HepG2 (cell line): ENCODE measurements at regions not wholly inside any gene's neighbourhood (a gene's known extent, or its start where the extent isn't known, plus 50 kb on each side); places are given as distances from the start of the nearest gene placed in this dataset.

Source experiments
- ATAC-seq: fragments of 200-7000 bp; cut with Tn5 transposase; 3 replicates; pipeline ENCODE4 v1.9.1; 2020; ENCODE audit warnings: mild to moderate bottlenecking, moderate library complexity
- BruUV-seq: library from RNA; stranded (reverse); fragments of 400-500 nt; replicated peaks from 2 replicates; lab custom pipeline; 2021; lab: Mats Ljungman, UMichigan
- CTCF ChIA-PET: fragments of 300-600 bp; formaldehyde crosslinking; extraction: SDS; loops from one replicate; lab custom pipeline; 2021; ENCODE audit warnings: low total read pairs, inconsistent platforms, low intra/inter-chr PET ratio; lab: Yijun Ruan, JAX
- POLR2A ChIA-PET: fragments of 350-600 bp; sonication (Branson Sonifier 250); formaldehyde crosslinking; loops from one replicate; lab custom pipeline; 2020; ENCODE audit warnings: antibody characterized with exemption, inconsistent platforms; lab: Yijun Ruan, JAX
- DNase-seq: peaks from one replicate; pipeline ENCODE4 v3.0.0-alpha.2; 2015; ENCODE audit warnings: low spot score
- FAIRE-seq: peaks from 3 replicates; lab custom pipeline; 2011; peaks lifted over from hg19 to GRCh38; lab: Jason Lieb, UNC
- H2AFZ ChIP-seq: one replicate; pipeline ENCODE4 v1.6.1; 2011; ENCODE audit warnings: low read length, inconsistent platforms
- H3K27ac ChIP-seq: fragments of 300-600 bp; 3 replicates; pipeline ENCODE4 v1.8.0; 2011; ENCODE audit warnings: mixed run types, mild to moderate bottlenecking, mixed read lengths, low read length, inconsistent platforms; ENCODE audit not compliant: insufficient read depth; ENCODE audit errors: extremely low read length
- H3K27me3 ChIP-seq, 2 experiments: fragments of 200-600 bp in 1 of 2; 2 replicates in 1 of 2; 3 replicates in 1 of 2; pipeline versions ENCODE4 v1.6.0 to v1.8.0; 2011; ENCODE audit warnings: low read length in 2 of 2, mild to moderate bottlenecking in 2 of 2, moderate library complexity in 2 of 2, inconsistent platforms in 1 of 2; ENCODE audit not compliant: insufficient read depth in 2 of 2, control insufficient read depth in 1 of 2
- H3K36me3 ChIP-seq, 2 experiments: fragments of 200-600 bp in 1 of 2; replicated peaks in 1 of 2; 2 replicates in 1 of 2; 3 replicates in 1 of 2; pipeline versions ENCODE4 v1.5.1 to v1.8.0; 2011; ENCODE audit warnings: low read length in 2 of 2, inconsistent platforms in 1 of 2; ENCODE audit not compliant: insufficient read depth in 2 of 2, control insufficient read depth in 1 of 2
- H3K4me1 ChIP-seq: 2 replicates; pipeline ENCODE4 v1.5.1; 2012; ENCODE audit warnings: low read length, inconsistent platforms; ENCODE audit not compliant: insufficient read depth
- H3K4me2 ChIP-seq: 2 replicates; pipeline ENCODE4 v1.6.0; 2011; ENCODE audit warnings: low read depth, low read length, inconsistent platforms
- H3K4me3 ChIP-seq, 3 experiments: fragments of 200-600 bp in 1 of 3; sonication (generic), shearing (Covaris generic) in 1 of 3; replicated peaks in 1 of 3; 2 replicates each; pipeline ENCODE4 v1.5.1; 2011 to 2016; ENCODE audit warnings: low read length in 3 of 3, inconsistent platforms in 2 of 3, low read depth in 2 of 3, mild to moderate bottlenecking in 2 of 3, control low read depth in 1 of 3, mixed read lengths in 1 of 3; ENCODE audit not compliant: insufficient read depth in 1 of 3
- H3K79me2 ChIP-seq: one replicate; pipeline ENCODE4 v1.6.1; 2011; ENCODE audit warnings: low read length, inconsistent platforms; ENCODE audit not compliant: insufficient read depth
- H3K9ac ChIP-seq: 2 replicates; pipeline ENCODE4 v1.6.0; 2011; ENCODE audit warnings: mild to moderate bottlenecking, low read depth, low read length, inconsistent platforms; ENCODE audit not compliant: insufficient read depth
- H3K9me3 ChIP-seq: 2 replicates; pipeline ENCODE4 v1.5.1; 2012; ENCODE audit warnings: mild to moderate bottlenecking, low read length
- H4K20me1 ChIP-seq: 2 replicates; pipeline ENCODE4 v1.6.0; 2011; ENCODE audit warnings: inconsistent platforms, mild to moderate bottlenecking, low read length, moderate library complexity; ENCODE audit not compliant: insufficient read depth
- GATA4 ChIP-seq: sonication (generic); IDR thresholded peaks from 2 replicates; pipeline ENCODE4 v1.6.1; 2016; ENCODE audit warnings: antibody characterized with exemption, low read depth, borderline replicate concordance
- GFI1 ChIP-seq: sonication (generic); formaldehyde crosslinking; IDR thresholded peaks from 2 replicates; pipeline ENCODE4 v1.5.0; 2020; ENCODE audit warnings: missing genetic modification reagents, mild to moderate bottlenecking, borderline replicate concordance
- MTF1 ChIP-seq: sonication (generic); formaldehyde crosslinking; IDR thresholded peaks from 2 replicates; pipeline ENCODE4 v1.5.0; 2020; ENCODE audit warnings: missing genetic modification reagents
- NBN ChIP-seq: fragments of 450-650 bp; conservative IDR thresholded peaks from 2 replicates; pipeline ENCODE4 v1.6.1; 2017
- NFATC3 ChIP-seq: sonication (generic); formaldehyde crosslinking; IDR thresholded peaks from 2 replicates; pipeline ENCODE4 v1.5.1; 2020; ENCODE audit warnings: mild to moderate bottlenecking, missing genetic modification reagents
- NFE2L1 ChIP-seq: sonication (generic); formaldehyde crosslinking; IDR thresholded peaks from 2 replicates; pipeline ENCODE4 v1.4.0; 2020; ENCODE audit warnings: missing genetic modification reagents, mild to moderate bottlenecking, borderline replicate concordance
- POLR2G ChIP-seq: fragments of 200-400 bp; formaldehyde crosslinking; IDR thresholded peaks from 2 replicates; pipeline ENCODE4 v1.6.1; 2018; ENCODE audit warnings: mild to moderate bottlenecking, low read depth, low read length, moderate library complexity
- TFE3 ChIP-seq: IDR thresholded peaks from 2 replicates; pipeline ENCODE4 v1.6.1; 2016
- THYN1 ChIP-seq: sonication (generic); formaldehyde crosslinking; IDR thresholded peaks from 2 replicates; pipeline ENCODE4 v1.8.1; 2023; ENCODE audit warnings: low read depth, mild to moderate bottlenecking, moderate library complexity, missing genetic modification reagents, borderline replicate concordance
- TRAFD1 ChIP-seq: sonication (generic); formaldehyde crosslinking; IDR thresholded peaks from 2 replicates; pipeline ENCODE4 v1.5.1; 2020; ENCODE audit warnings: missing genetic modification reagents, mild to moderate bottlenecking, borderline replicate concordance
- ZBTB8A ChIP-seq: sonication (generic); formaldehyde crosslinking; IDR thresholded peaks from 2 replicates; pipeline ENCODE4 v1.4.0; 2020; ENCODE audit warnings: mild to moderate bottlenecking, low read depth, missing genetic modification reagents, borderline replicate concordance
- ZC3H4 ChIP-seq: sonication (generic); formaldehyde crosslinking; IDR thresholded peaks from 2 replicates; pipeline ENCODE4 v1.4.0; 2020; ENCODE audit warnings: missing genetic modification reagents, borderline replicate concordance
- ZNF264 ChIP-seq: sonication (generic); formaldehyde crosslinking; IDR thresholded peaks from 2 replicates; pipeline ENCODE4 v1.4.0; 2020; ENCODE audit warnings: missing genetic modification reagents
- ZNF326 ChIP-seq: sonication (generic); formaldehyde crosslinking; IDR thresholded peaks from 2 replicates; pipeline ENCODE4 v1.4.0; 2020; ENCODE audit warnings: missing genetic modification reagents, borderline replicate concordance
- ZNF512B ChIP-seq: sonication (generic); formaldehyde crosslinking; IDR thresholded peaks from 2 replicates; pipeline ENCODE4 v1.5.1; 2020; ENCODE audit warnings: missing genetic modification reagents, mild to moderate bottlenecking, borderline replicate concordance
- ZNF768 ChIP-seq: sonication (generic); formaldehyde crosslinking; IDR thresholded peaks from 2 replicates; pipeline ENCODE4 v1.4.0; 2020; ENCODE audit warnings: missing genetic modification reagents
- ZNF770 ChIP-seq: sonication (generic); formaldehyde crosslinking; IDR thresholded peaks from 2 replicates; pipeline ENCODE4 v1.5.0; 2020; ENCODE audit warnings: mild to moderate bottlenecking, missing genetic modification reagents
- ZNF83 ChIP-seq: sonication (generic); formaldehyde crosslinking; IDR thresholded peaks from 2 replicates; pipeline ENCODE4 v1.4.0; 2020; ENCODE audit warnings: missing genetic modification reagents, mild to moderate bottlenecking, borderline replicate concordance
- WGBS: methylation state at CpG from one replicate; pipeline ENCODE4 v1.1.6; 2017; ENCODE audit warnings: low lambda C conversion rate; 5-methylcytosine and 5-hydroxymethylcytosine counted together
- in situ Hi-C: cut with HindIII; loops from 2 replicates; pipeline ENCODE4 v1.10.0; 2017; ENCODE audit warnings: low pct_unique_long_range_greater_than_20kb; ENCODE audit not compliant: extremely low pct_ligation_motif_present
- intact Hi-C: fragments of 100-400 bp; cut with micrococcal nuclease; formaldehyde crosslinking; loops from one replicate; pipeline ENCODE4 v1.10.0; 2022; ENCODE audit not compliant: unreplicated experiment

- intact Hi-C loops, result no loop called here
- no peak overlapping the region for H2AFZ ChIP-seq
- H3K9me3 ChIP-seq, result no peaks in the 10 kb centered on the region
- no peaks in the 10 kb centered on the region for H3K27me3 ChIP-seq
- no peak for DNase-seq
- no peak for FAIRE-seq
- CTCF ChIA-PET, result no interaction called here
- H3K36me3 ChIP-seq, result no peaks in the 10 kb centered on the region
- ATAC-seq, result no peak
- no peaks in the 10 kb centered on the region for H3K4me1 ChIP-seq
- in situ Hi-C loops, result no loop called here
- POLR2A ChIA-PET, result no interaction called here
- H4K20me1 ChIP-seq, result no peaks in the 10 kb centered on the region
- BruUV-seq, result no TSS peak
- no peak overlapping the region for H3K4me3 ChIP-seq
- no peak overlapping the region for H3K27ac ChIP-seq
- no peaks in the 10 kb centered on the region for H3K79me2 ChIP-seq
- no peak overlapping the region for H3K9ac ChIP-seq
- H3K4me2 ChIP-seq, result no peak overlapping the region
- WGBS, result 2% methylated on average over 1 of the region's 1 CpG
- TF ChIP-seq ZNF326 (CRISPR knock-in tag), result no peak
- TF ChIP-seq ZNF770 (CRISPR knock-in tag), result no peak
- no peak for TF ChIP-seq ZNF512B (CRISPR knock-in tag)
- no peak for TF ChIP-seq ZC3H4 (CRISPR knock-in tag)
- TF ChIP-seq GATA4, result no peak
- TF ChIP-seq ZBTB8A (CRISPR knock-in tag), result no peak
- TF ChIP-seq THYN1, result no peak
- no peak for TF ChIP-seq ZNF83
- no peak for TF ChIP-seq NFATC3
- no peak for TF ChIP-seq TFE3 (CRISPR knock-in tag)
- TF ChIP-seq MTF1 (CRISPR knock-in tag), result no peak
- no peak for TF ChIP-seq GFI1
- no peak for TF ChIP-seq ZNF264 (CRISPR knock-in tag)
- no peak for TF ChIP-seq TRAFD1 (CRISPR knock-in tag)
- TF ChIP-seq NBN, result no peak
- no peak for TF ChIP-seq ZNF768
- no peak for TF ChIP-seq POLR2G
- no peak for TF ChIP-seq NFE2L1 (CRISPR knock-in tag)
These were observed 424.5 kb downstream of the RAD51AP2 start for GRCh38 chr2:17093712-17094111.
